GM19455 (cell line): ENCODE measurements at regions not wholly inside any gene's neighbourhood (a gene's known extent, or its start where the extent isn't known, plus 50 kb on each side); places are given as distances from the start of the nearest gene placed in this dataset.
"Not testable (repeated sequence)": the region's sequence is repeated elsewhere in the genome, so short reads cannot be mapped to it uniquely, and the experiment has no call there.

ENCODE experiments used
- ATAC-seq: cut with Tn5 transposase; IDR thresholded peaks from one replicate; pipeline ENCODE4 v1.9.1; 2021; ENCODE audit not compliant: unreplicated experiment

DNA sequence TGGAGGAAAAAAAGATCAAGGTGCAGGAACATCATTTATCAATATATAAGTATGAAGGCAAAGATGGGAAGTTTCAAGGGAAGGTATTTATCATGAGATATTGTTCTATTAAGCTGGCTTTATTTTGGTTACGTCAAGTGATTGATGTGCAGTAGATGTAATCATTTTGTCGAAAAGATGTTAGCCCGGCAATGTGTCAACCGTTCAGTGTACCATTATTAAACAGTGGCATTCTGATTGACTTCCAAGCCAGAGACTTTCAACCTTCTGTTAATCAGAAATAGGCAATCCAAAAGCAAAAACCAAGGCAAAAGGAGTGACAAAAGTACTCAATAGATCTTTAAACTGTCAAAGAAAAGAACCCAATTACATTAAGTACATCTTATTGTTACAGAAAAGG lies 1340.3 kb upstream of the GOT2 start:
- no peak for ATAC-seq

DNA sequence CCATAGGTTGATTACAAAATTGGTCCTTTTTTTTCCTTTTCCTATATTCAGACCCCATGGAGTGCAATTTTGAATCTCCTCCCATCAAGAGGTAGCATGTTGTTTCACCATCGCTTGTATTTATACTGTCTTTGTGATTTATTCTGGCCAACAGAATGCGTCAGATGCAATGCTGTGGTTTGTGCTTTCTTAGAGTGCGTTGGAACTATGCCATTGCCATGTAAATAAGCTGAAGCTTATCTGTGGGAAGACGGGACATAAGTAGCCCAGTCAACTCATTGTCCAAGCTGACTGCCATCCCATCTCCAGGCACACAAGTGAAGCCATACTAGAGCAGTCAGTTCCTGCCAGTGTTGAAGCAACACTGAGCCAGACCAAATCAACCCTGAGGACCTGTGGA lies 1339.3 kb upstream of the GOT2 start:
- no peak for ATAC-seq

DNA sequence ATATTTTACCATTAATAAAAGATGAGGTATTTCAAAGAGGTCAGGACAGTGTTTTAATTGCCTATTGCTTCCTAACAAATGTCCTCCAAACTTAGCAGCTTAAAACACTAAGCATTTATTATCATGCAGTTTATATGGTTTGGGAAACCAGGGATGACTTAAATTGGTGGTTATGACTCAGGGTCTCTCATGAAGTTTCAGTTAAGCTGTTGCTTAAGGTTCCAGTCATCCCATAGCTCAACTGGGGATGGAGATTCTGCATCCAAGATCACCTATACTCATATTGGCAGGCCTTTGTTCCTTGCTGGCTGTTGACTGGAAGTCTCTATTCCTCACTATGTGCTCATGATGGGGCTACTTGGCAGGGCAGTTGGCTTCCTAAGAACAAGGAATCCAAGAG lies 1329.9 kb upstream of the GOT2 start:
- no peak for ATAC-seq

DNA sequence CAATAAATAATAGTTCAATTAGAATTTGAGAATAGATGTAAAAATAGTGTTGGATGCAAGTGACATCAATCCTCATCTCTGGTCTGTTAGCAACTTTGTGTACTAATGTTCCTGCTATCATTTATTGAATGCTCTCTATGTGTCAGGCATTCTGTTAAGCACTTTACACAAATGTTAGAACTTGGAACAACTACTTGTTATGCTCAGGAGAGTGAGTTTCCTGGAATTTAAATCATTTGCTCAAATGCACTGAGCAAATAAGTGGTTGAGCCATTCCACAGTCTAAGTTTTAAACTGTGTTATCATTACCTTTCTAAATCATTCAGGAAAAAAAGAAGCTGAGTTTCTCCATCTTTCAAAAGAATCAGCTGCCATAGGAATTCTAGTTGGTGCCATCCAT lies 1327.3 kb upstream of the GOT2 start:
- ATAC-seq, result no peak

DNA sequence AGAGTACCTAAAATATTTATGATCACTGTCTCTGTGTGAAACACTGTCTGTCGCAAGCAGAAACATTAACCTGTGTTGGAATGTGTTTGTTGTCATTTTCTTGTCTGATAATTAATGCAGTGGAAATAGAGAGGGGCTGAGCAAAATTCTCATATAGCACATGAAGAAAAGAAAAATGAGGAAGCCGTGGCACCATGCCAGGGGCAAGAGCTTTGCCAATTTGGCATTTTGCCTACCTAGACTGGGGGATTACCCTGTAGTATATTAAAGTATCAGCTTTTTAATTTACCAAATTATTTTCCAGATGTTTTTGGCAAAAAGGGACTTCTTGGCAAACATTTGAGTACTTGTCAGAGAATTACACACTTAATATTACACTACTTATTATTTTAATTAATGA lies 1326.6 kb upstream of the GOT2 start:
- ATAC-seq, result no peak

DNA sequence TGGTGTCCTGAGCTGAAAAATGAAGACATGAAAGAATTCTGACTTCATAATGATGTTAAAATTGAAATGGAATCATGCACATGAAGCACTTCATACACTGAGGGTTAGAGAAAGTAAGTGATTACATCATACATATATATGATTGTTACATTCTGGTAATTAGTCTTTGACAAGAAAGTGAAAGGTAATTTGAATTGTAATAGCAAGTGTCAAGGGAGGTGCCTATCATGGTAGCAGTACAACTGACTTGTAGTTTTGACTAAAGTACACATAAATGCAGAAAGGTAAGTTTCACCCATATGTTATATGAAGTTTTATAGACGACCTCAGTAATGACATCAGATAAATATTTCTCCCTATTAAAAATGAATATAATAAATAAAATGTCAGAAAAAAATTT lies 1325.0 kb upstream of the GOT2 start:
- no peak for ATAC-seq

DNA sequence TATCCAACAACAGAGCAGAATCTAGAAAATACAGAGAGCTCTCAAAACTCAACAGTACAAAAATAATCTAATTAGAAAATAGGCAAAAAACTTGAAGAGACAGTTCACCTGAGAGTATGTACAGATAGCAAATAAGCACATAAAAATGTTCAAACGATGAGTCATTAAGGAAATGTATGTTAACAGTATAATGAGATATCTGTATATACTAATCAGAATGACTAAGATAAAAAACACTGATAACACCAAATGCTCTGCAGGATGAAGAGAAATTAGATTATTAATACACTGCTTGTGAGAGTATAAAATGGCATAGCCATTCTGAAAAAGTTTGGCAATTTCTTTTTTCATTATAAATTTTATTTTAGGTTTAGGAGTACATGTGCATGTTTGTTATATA lies 1307.6 kb upstream of the GOT2 start:
- no peak for ATAC-seq

DNA sequence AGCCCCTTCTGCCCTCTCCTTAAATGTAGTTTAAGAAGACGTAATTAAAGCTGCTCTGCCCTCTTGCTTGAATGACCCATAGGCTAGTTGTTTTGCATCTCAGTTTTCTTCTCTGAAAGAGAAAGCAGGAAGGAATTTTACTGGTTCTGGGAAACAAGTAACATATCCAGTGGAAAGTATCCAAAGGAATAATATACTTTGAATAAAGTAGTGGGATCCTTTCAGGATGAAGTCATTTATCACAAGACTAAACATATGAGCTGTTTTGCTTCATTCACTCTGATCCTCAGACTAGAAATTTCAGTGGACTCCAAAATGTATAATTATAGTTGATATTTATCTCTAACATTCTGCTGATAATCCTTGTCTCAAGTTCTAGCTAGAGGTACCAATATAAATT lies 1297.6 kb upstream of the GOT2 start:
- ATAC-seq, result no peak

DNA sequence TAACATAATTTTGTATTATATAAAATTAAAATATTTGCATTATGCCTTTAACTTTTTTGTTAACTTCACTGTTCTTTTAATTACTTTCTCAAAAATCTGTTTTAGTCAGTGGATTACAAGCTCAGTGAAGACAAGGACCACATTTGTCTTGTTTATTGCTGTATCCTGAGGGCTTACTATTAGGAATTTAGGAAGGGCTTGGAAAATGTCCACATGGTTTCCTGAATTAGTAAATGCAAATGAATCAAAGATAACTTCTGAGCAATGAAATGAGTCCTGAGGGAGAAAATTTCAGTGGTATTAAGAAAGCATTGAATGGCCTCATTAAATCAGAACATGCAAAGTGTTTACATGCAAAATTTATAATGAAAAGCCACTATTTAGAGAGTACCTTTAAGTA lies 1293.2 kb upstream of the GOT2 start:
- no peak for ATAC-seq

DNA sequence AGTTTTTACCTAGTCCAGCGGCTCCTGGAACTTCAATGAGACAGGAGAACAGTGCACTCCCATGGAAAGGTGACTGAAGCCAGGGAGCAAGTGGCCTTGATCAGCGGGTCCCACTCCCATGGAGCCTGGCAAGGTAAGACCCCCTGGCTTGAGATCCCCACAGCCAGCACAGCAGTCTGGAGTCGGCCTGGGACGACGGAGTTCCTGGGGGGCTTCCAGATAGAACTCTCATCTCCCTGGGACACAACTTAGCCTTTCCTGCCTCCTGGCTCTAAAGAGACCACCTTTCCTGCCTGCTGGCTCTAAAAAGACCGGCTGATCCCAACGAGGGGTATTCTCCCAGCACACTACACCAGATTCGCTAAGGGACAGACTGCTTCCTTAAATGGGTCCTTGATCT lies 1279.0 kb upstream of the GOT2 start:
- no peak for ATAC-seq

DNA sequence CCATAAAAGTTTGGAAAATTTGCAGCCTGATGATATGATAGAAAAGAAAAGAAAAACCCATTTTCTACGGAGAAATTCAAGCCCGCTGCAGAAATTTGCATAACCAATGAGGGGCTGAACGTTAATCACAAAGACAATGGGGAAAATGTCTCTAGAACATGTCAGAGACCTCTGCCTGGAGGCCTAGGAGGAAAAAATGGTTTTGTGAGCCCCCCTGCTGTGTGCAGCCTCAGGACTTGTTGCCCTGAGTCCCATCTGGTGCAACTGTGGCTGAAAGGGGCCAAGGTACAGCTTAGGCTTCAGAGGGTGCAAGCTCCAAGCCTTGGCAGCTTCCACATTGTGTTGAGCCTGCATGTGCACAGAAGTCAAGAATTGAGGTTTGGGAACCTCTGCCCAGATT lies 1267.4 kb upstream of the GOT2 start:
- no peak for ATAC-seq

DNA sequence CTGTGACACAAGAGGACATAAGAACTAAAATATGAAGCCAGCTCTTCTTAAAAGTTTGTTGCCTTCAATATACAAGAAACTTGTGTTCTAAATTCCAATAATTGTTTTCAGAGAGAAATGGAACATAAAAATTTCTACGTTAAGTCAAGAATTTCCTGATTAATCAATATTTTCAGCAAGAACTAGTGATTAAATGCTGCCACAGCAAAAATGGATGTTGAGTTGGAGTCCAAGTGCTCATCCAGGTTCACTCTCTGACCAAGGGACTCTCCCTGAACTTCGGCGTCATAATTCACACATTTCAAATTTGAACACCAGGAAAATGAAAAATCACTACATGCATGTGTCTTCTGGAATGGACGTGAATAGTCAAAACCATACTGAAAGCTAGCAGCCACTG lies 1263.6 kb upstream of the GOT2 start:
- ATAC-seq, result no peak

DNA sequence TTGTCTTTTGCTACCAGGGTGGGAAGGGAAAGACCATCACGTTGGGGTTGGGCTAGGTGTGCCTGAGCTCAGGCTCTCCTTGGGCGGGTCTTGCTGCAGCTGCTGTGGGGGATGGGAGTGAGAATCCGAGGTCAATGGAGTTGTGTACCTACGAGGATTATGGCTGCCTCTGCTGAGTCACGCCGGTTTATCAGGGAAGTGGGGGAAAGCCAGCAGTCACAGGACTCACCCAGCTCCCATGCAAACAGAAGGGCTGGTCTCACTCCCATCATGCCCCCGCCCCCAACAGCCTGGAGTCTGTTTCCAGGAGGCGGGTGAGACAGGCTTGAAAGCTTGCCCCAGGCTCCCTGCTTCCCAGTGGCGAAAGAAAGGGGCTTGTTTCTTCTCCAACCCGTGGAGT lies 1259.0 kb upstream of the GOT2 start:
- ATAC-seq, result no peak

DNA sequence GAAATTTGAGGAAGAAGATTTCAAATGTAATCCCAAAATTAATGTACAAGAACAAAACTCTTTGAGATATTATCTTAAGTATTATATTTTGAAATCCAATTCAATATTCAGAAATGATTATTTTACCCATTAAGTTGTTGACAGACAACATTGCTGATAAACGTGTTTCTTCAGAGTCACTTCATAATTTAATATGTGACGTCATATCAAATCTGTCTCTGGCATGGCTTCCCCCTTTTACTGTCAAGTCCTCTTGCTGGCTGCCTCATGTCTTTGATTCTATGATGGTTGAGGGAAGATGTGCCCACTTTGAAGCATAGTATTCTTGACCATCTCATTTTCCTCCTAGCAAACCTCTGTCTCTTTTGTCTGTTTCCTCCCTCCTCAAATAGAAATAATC lies 1257.1 kb upstream of the GOT2 start:
- ATAC-seq, result no peak

DNA sequence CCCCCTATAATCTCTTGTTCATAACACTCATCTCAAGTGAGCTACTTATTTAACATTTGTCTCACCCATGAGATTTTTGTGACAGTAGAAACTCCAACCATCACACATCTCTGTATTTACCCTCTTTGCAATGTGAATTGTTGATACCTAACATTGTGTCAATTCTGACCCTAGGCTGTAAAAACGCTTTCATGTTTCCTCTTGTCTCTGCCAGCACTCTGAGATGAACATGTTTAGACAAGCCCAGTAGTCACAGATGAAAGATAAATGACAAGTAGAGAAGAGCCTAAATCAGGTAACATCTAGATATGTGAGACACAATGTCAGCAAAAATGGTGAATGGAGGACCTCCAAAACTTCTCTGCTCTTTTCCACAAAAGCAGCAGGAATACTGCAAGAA lies 1254.5 kb upstream of the GOT2 start:
- no peak for ATAC-seq

DNA sequence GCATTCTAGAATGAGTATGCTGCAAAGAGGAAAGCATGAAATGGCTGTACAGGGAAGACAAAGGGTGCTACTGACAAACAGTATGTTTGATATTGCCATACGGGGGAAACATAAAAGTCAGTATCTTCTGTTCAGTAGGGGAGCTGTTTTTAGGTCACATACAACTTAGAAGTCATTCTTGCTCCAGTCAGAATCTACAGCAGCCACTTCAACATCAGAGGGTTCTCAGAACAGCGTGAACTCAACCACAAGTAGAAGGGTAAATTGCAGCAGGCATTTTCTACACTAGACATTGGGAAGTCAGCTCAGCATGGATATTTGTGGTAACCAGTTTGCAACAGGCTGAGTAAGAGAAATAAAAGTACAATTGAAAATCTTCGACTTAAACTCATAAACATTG lies 1241.8 kb upstream of the GOT2 start:
- no peak for ATAC-seq

DNA sequence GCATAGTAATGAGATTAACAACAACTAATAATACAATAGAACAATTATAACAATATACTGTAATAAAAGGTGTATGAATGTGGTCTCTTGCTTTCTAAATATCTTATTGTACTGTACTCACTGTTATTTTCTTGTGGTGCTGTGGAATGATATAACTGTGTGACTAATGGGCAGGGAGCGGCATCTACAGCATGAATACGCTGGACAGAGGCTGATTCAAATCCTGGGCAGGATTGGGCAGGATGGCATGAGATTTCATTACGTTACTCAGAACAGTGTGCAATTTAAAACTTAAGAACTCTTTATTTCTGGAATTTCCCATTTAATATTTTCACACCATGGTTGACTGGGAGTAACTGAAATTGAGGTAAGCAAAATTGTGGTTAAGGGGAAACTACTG lies 1239.8 kb upstream of the GOT2 start:
- ATAC-seq, result no peak

DNA sequence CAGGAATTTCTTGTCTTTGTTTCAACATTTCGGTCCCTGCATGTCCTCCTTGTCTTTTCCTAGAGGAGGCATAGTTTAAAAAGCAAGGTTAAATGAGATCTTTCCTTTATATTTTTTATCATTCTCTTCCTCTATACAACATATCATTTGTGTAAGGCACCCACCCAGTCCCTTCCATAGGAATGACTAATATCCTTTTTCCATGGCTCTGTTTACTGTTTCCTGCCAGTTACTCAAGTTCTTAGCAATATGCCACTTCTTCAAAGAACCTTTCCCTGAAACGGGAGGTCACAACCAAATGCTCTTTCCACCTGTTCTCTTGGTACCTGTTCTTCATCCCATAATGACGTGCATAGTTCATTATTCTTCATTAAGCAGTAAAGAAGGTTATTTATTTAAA lies 1237.1 kb upstream of the GOT2 start:
- ATAC-seq, result no peak

DNA sequence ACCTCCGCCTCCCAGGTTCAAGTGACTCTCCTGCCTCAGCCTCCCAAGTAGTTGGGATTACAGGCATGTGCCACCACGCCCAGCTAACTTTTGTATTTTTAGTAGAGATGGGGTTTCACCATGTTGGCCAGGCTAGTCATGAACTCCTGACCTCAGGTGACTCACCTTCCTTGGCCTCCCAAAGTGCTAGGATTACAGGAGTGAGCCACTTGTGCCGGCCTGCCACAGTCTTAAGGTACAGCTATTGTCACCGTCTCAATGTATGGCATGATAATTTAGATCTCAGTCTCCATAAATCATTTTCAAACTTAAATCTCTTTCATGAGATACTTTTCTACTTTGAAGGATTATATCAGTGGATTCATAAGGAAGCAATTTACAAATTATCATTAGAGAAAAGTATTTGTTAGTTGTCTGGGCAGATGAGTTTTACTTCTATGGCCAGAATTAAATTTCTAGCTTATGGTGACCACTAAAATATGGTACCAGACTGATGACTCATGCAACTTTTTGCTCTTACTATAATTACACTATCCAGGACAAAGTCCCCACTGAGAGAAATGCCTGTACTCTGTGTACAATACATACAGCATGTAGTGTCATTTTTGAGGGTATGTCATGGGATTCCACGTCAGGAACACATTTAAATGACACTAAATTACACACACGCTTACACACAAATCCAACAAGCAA lies 1230.3 kb upstream of the GOT2 start:
- no peak for ATAC-seq

DNA sequence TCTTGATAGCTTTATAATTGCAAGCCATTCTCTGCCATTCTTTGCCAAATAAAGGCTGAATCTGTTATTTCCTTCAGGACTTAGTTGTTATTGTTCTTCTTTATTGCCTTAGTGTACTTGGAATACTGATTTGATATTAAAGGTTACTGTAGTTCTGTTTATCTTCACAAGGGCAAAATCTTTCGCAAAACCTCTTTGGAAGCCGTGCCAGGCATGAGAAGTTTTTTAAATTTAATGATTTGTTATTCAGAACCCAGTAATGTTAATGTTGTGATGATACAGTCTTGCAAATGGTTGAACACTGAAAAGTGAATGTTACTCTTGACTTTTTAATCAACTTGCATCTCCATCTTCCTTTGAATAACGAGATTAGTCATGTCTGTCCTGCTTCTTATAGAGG lies 1225.2 kb upstream of the GOT2 start:
- ATAC-seq, result no peak

DNA sequence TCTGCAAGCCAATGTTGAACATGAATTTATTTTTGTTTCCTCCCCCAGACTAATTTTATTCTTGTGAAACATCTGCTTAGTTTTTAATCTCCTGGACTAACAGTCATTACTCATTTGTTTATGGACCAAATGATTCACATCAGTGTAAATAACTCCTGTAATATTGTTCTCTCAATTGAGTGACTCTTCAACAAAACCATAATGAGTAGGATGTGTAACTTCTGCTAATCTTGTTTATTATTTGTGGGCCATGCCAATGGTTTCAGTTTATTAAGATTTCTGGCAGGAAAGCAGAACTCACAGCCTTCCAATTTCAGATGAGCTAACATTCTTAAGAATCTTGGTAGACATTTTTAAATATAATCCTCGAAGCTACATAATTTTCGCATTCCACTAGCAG lies 1216.3 kb upstream of the GOT2 start:
- no peak for ATAC-seq

DNA sequence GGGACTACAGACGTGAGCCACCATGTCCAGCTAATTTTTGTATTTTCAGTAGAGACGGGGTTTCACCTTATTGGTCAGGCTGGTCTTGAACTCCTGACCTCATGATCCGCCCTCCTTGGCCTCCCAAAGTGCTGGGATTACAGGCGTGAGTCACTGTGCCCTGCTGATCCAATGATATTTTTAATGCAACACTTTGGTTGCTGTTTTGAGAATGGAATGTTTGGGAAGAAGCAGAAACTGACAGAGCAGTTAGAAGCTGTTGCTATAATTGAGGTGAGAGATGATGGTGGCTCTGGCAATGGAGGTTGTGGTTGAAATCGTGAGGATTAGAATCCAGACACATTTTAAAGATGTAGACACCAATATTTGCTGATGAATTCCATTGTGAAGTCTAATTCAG lies 1209.9 kb upstream of the GOT2 start:
- ATAC-seq, result not testable (repeated sequence)

DNA sequence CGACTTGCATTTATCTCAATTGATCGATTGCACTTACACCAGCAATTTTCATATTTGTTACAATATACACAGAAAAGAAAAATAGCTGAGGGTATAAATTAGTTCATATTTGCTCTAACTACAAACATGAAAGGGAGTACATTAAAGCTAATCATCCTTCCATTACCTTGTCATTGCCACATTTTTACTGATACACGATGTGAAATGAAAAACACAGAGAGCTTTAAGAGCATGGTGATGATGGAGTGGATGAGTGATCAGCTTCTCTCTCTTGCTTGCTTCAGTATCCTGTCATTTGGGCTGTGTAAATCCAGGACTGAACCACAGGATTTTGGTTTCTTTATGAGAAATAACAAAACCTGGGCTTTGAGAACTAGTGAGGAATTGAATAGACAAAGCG lies 1207.5 kb upstream of the GOT2 start:
- no peak for ATAC-seq

DNA sequence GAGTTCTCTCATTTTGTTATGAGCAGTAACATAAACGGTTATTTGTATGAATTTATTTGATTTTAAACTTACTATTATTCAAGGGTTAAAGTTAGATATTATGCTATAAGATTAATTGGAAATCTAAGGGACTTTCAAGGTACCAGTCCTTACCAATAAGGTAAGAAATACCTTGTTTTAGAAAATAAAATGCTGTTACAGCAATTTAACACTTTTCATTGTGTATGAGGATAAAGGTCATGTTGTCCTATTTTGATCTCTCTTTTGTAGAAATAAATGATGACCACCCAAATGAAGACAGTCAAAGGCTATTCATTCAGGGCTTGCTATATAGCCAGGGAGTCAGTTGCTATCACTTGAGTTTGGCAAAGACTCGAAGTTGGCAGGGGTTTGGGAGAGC lies 1185.9 kb upstream of the GOT2 start:
- no peak for ATAC-seq
